Lower leg skin (tissue), 3 donors: ENCODE measurements at regions not wholly inside any gene's neighbourhood (a gene's known extent, or its start where the extent isn't known, plus 50 kb on each side); places are given as distances from the start of the nearest gene placed in this dataset.

ENCODE experiments used
- CTCF ChIP-seq, 3 donors: fragments of 450-650 bp; IDR thresholded peaks; one replicate each; pipeline ENCODE4 v1.5.1; 2016; ENCODE audit warnings: antibody characterized with exemption in 3 of 3, mild to moderate bottlenecking in 3 of 3, moderate library complexity in 2 of 3
- POLR2A ChIP-seq, 2 donors: fragments of 450-650 bp; IDR thresholded peaks; one replicate each; pipeline ENCODE4 v1.6.1; 2016 to 2017; ENCODE audit warnings: antibody characterized with exemption in 2 of 2, mild to moderate bottlenecking in 1 of 2, moderate library complexity in 1 of 2

GRCh38 chr2:18871430-18871829 is 282.1 kb upstream of the NT5C1B start:
- TF ChIP-seq CTCF (IDR thresholded peaks at IDR 0.05) (no peak), POLR2A (IDR thresholded peaks at IDR 0.05) (no peak)
